BJ (cell line): ENCODE measurements at regions not wholly inside any gene's neighbourhood (a gene's known extent, or its start where the extent isn't known, plus 50 kb on each side); places are given as distances from the start of the nearest gene placed in this dataset.

Experiments
- CTCF ChIA-PET: fragments of 350-600 bp; formaldehyde crosslinking; extraction: SDS; loops from one replicate; lab custom pipeline; 2021; ENCODE audit warnings: antibody characterized with exemption, inconsistent platforms; lab: Yijun Ruan, JAX
- POLR2A ChIA-PET: fragments of 300-600 bp; sonication (Branson Sonifier 250); formaldehyde crosslinking; extraction: SDS; loops from one replicate; lab custom pipeline; 2021; ENCODE audit warnings: antibody characterized with exemption; lab: Charles Lee
- DNase-seq: peaks from one replicate; pipeline ENCODE4 v3.0.0-alpha.2; 2011; ENCODE audit warnings: low read depth
- H3K27me3 ChIP-seq: 2 replicates; pipeline ENCODE4 v1.6.0; 2011; ENCODE audit warnings: low read length; ENCODE audit not compliant: control insufficient read depth, insufficient read depth
- H3K36me3 ChIP-seq: 2 replicates; pipeline ENCODE4 v1.5.1; 2011; ENCODE audit warnings: low read length; ENCODE audit not compliant: control insufficient read depth, insufficient read depth
- H3K4me3 ChIP-seq: 2 replicates; pipeline ENCODE4 v1.5.1; 2011; ENCODE audit warnings: low read depth, mild to moderate bottlenecking, control low read depth, low read length
- CTCF ChIP-seq: IDR thresholded peaks from 2 replicates; pipeline ENCODE4 v1.5.1; 2011; ENCODE audit warnings: low read depth, mild to moderate bottlenecking, control low read depth, inconsistent platforms, low read length, moderate library complexity; ENCODE audit not compliant: insufficient read depth

GRCh38 chr9:82109626-82110025 lies 121.1 kb downstream of the SPATA31D1 start:
- POLR2A ChIA-PET, result no interaction called here
- no peaks in the 10 kb centered on the region for H3K27me3 ChIP-seq
- no peaks in the 10 kb centered on the region for H3K36me3 ChIP-seq
- CTCF ChIA-PET, result no interaction called here
- no peak for DNase-seq
- H3K4me3 ChIP-seq, result no peak overlapping the region
- no peak for TF ChIP-seq CTCF

- no peak overlapping the region for H3K4me3 ChIP-seq
- no peaks in the 10 kb centered on the region for H3K36me3 ChIP-seq
- no peak for TF ChIP-seq CTCF
- ChIA-PET POLR2A (no interaction called here), CTCF (interaction anchor here (1.3 kb wide), 1 partner anchor 11 kb away, joined by 3 read pairs; no protein-coding TSS in a partner anchor)
- H3K27me3 ChIP-seq, result no peaks in the 10 kb centered on the region
- no peak for DNase-seq
Measured at GRCh38 chr9:82110881-82111280, 122.3 kb downstream of the SPATA31D1 start.

- Histone ChIP-seq H3K4me3 (no peak overlapping the region), H3K27me3 (no peaks in the 10 kb centered on the region), H3K36me3 (no peaks in the 10 kb centered on the region)
- POLR2A ChIA-PET, result no interaction called here
- CTCF ChIA-PET, result no interaction called here
- no peak for DNase-seq
- TF ChIP-seq CTCF, result no peak
Measured at GRCh38 chr9:82115331-82115730, 126.8 kb downstream of the SPATA31D1 start.

GRCh38 chr9:82115900-82116299 lies 127.3 kb downstream of the SPATA31D1 start:
- Histone ChIP-seq H3K4me3 (no peak overlapping the region), H3K27me3 (no peaks in the 10 kb centered on the region), H3K36me3 (no peaks in the 10 kb centered on the region)
- ChIA-PET POLR2A (no interaction called here), CTCF (no interaction called here)
- DNase-seq, result no peak
- no peak for TF ChIP-seq CTCF

- Histone ChIP-seq H3K27me3 (no peaks in the 10 kb centered on the region), H3K36me3 (no peaks in the 10 kb centered on the region), H3K4me3 (no peak overlapping the region)
- no peak for DNase-seq
- CTCF ChIA-PET, result interaction anchor here (1.3 kb wide), 1 partner anchor 13 kb away, joined by 4 read pairs; no protein-coding TSS in a partner anchor
- no peak for TF ChIP-seq CTCF
- POLR2A ChIA-PET, result no interaction called here
Measured at GRCh38 chr9:82116556-82116955, 128.0 kb downstream of the SPATA31D1 start.
